SK-N-SH treated with all-trans-retinoic acid at 6 μM for 48 hours (cell line): ENCODE measurements at regions not wholly inside any gene's neighbourhood (a gene's known extent, or its start where the extent isn't known, plus 50 kb on each side); places are given as distances from the start of the nearest gene placed in this dataset.

Experiments
- ARNTL ChIP-seq: fragments of 450-650 bp; formaldehyde crosslinking; IDR thresholded peaks from 2 replicates; pipeline ENCODE4 v1.5.0; 2020; ENCODE audit warnings: low read depth, mild to moderate bottlenecking, moderate library complexity, borderline replicate concordance
- BACH2 ChIP-seq: fragments of 250-450 bp; sonication (Bioruptor Pico); IDR thresholded peaks from 2 replicates; pipeline ENCODE4 v1.9.0; 2021; ENCODE audit warnings: mild to moderate bottlenecking, borderline replicate concordance
- ESRRG ChIP-seq: fragments of 250-450 bp; sonication (Bioruptor Pico); IDR thresholded peaks from 2 replicates; pipeline ENCODE4 v1.6.1; 2021; ENCODE audit warnings: mild to moderate bottlenecking
- PATZ1 ChIP-seq: fragments of 250-450 bp; sonication (Bioruptor Pico); IDR thresholded peaks from 2 replicates; pipeline ENCODE4 v1.8.0; 2020; ENCODE audit warnings: mild to moderate bottlenecking, moderate library complexity, borderline replicate concordance
- PPARA ChIP-seq: fragments of 250-450 bp; sonication (Bioruptor Pico); IDR thresholded peaks from 2 replicates; pipeline ENCODE4 v1.5.0; 2020; ENCODE audit warnings: mild to moderate bottlenecking, borderline replicate concordance
- TOX ChIP-seq: fragments of 250-450 bp; sonication (Bioruptor Pico); IDR thresholded peaks from 2 replicates; pipeline ENCODE4 v1.8.0; 2021; ENCODE audit warnings: mild to moderate bottlenecking, moderate library complexity, borderline replicate concordance
- TSHZ2 ChIP-seq: fragments of 250-450 bp; sonication (Bioruptor Pico); IDR thresholded peaks from 2 replicates; pipeline ENCODE4 v1.5.0; 2020; ENCODE audit warnings: mild to moderate bottlenecking, moderate library complexity
- ZC3H10 ChIP-seq: fragments of 250-450 bp; sonication (Bioruptor Pico); IDR thresholded peaks from 2 replicates; pipeline ENCODE4 v1.5.1; 2021; ENCODE audit warnings: mild to moderate bottlenecking, moderate library complexity
- ZFP3 ChIP-seq: fragments of 250-450 bp; sonication (Bioruptor Pico); IDR thresholded peaks from 2 replicates; pipeline ENCODE4 v1.5.0; 2020; ENCODE audit warnings: mild to moderate bottlenecking, moderate library complexity
- ZFP30 ChIP-seq: fragments of 450-650 bp; formaldehyde crosslinking; IDR thresholded peaks from 2 replicates; pipeline ENCODE4 v1.5.0; 2022; ENCODE audit warnings: mild to moderate bottlenecking, moderate library complexity

GRCh38 chr6:2346078-2346477 is 100.7 kb upstream of the GMDS start:
- TF ChIP-seq ARNTL (no peak), ZFP30 (CRISPR knock-in tag) (no peak), PPARA (CRISPR knock-in tag) (no peak), TSHZ2 (CRISPR knock-in tag) (no peak), PATZ1 (no peak), ZC3H10 (no peak), ZFP3 (CRISPR knock-in tag) (no peak), TOX (CRISPR knock-in tag) (no peak), BACH2 (CRISPR knock-in tag) (no peak), ESRRG (CRISPR knock-in tag) (no peak)
